ENCODE measurements at regions not wholly inside any gene's neighbourhood (a gene's known extent, or its start where the extent isn't known, plus 50 kb on each side); places are given as distances from the start of the nearest gene placed in this dataset.

- intact Hi-C loops (cut with DNase I), result no loop called here
- ATAC-seq (peak in 3 of 4 donors; percentile 56 to 69 (median 66)), DNase-seq (peak; percentile 59 to 78)
- Histone ChIP-seq H3K9me3 (no peaks in the 10 kb centered on the region), H3K36me3 (ENCODE audit: insufficient read depth in 1 of 2, low read depth in 1 of 2) (no peaks in the 10 kb centered on the region), H3K4me3 (no peak overlapping the region), H3K27ac (no peak overlapping the region), H3K4me1 (peaks cover 10% of the 10 kb centered on the region), H3K27me3 (ENCODE audit: insufficient read depth in 3 of 3, low read length in 2 of 3) (no peaks in the 10 kb centered on the region)
- no peak for TF ChIP-seq CTCF (IDR thresholded peaks at IDR 0.05)
- 17 to 26% (median 23%) methylated on average over 6 of the region's 6 CpGs for WGBS, 3 donors
Observed at GRCh38 chr9:88746029-88746742, 211.2 kb downstream of the NXNL2 start.

- intact Hi-C loops (cut with DNase I), result no loop called here
- Histone ChIP-seq H3K4me1 (peaks cover 10% of the 10 kb centered on the region), H3K9me3 (no peaks in the 10 kb centered on the region), H3K4me3 (no peak overlapping the region), H3K27ac (no peak overlapping the region), H3K36me3 (ENCODE audit: insufficient read depth in 1 of 2, low read depth in 1 of 2) (no peaks in the 10 kb centered on the region), H3K27me3 (ENCODE audit: insufficient read depth in 3 of 3, low read length in 2 of 3) (no peaks in the 10 kb centered on the region)
- 58 to 67% (median 61%) methylated on average over 9 of the region's 9 CpGs for WGBS, 3 donors
- DNase-seq, result no peak
- TF ChIP-seq CTCF (IDR thresholded peaks at IDR 0.05), result no peak
- ATAC-seq, result no peak
Observed at GRCh38 chr9:88746743-88747398, 211.9 kb downstream of the NXNL2 start.

GRCh38 chr9:88747768-88748167 is 212.8 kb downstream of the NXNL2 start:
- intact Hi-C loops (cut with DNase I), result no loop called here
- Histone ChIP-seq H3K9me3 (no peaks in the 10 kb centered on the region), H3K4me3 (no peak overlapping the region), H3K27ac (no peak overlapping the region), H3K36me3 (ENCODE audit: insufficient read depth in 1 of 2, low read depth in 1 of 2) (no peaks in the 10 kb centered on the region), H3K27me3 (ENCODE audit: insufficient read depth in 3 of 3, low read length in 2 of 3) (no peaks in the 10 kb centered on the region), H3K4me1 (peaks cover 8% of the 10 kb centered on the region)
- WGBS, 3 donors, result 61 to 64% (median 62%) methylated on average over 5 of the region's 5 CpGs
- no peak for TF ChIP-seq CTCF (IDR thresholded peaks at IDR 0.05)
- DNase-seq (peak in 1 of 2 donors; percentile 58), ATAC-seq (peak; percentile 46 to 74 (median 70))

GRCh38 chr9:88748566-88749261 is 213.7 kb downstream of the NXNL2 start:
- peak overlapping the region; percentile 50 for H3K27ac ChIP-seq
- 50 to 57% (median 55%) methylated on average over 5 of the region's 5 CpGs for WGBS, 3 donors
- no peak for TF ChIP-seq CTCF (IDR thresholded peaks at IDR 0.05)
- peak; percentile 55 to 75 for DNase-seq
- no peaks in the 10 kb centered on the region for H3K27me3 ChIP-seq (ENCODE audit: insufficient read depth in 3 of 3, low read length in 2 of 3)
- intact Hi-C loops (cut with DNase I), result no loop called here
- no peaks in the 10 kb centered on the region for H3K9me3 ChIP-seq
- no peak overlapping the region for H3K4me3 ChIP-seq
- no peaks in the 10 kb centered on the region for H3K36me3 ChIP-seq (ENCODE audit: insufficient read depth in 1 of 2, low read depth in 1 of 2)
- peak; percentile 47 to 79 (median 65) for ATAC-seq
- H3K4me1 ChIP-seq, result peaks cover 4% of the 10 kb centered on the region
